ENCODE measurements at regions not wholly inside any gene's neighbourhood (a gene's known extent, or its start where the extent isn't known, plus 50 kb on each side); places are given as distances from the start of the nearest gene placed in this dataset.

- H3K9ac ChIP-seq (ENCODE audit: low read depth, low read length, poor library complexity, severe bottlenecking) = no peak overlapping the region
- H2AFZ ChIP-seq (ENCODE audit: low read length) = no peak overlapping the region
- H4K20me1 ChIP-seq (ENCODE audit: insufficient read depth, low read length, poor library complexity, severe bottlenecking) = no peaks in the 10 kb centered on the region
- H3K27me3 ChIP-seq (ENCODE audit: insufficient read depth, low read length, poor library complexity, severe bottlenecking) = no peaks in the 10 kb centered on the region
- no peaks in the 10 kb centered on the region for H3K9me2 ChIP-seq (replicated peaks; ENCODE audit: low read depth, low read length)
- H3F3A ChIP-seq (ENCODE audit: low read depth) = no peaks in the 10 kb centered on the region
- TF ChIP-seq EZH2phosphoT487 (IDR thresholded peaks at IDR 0.05; ENCODE audit: borderline replicate concordance) (no peak), CTCF (conservative IDR thresholded peaks at IDR 0.05; ENCODE audit: low read length) (no peak)
- no peak overlapping the region for H3K4me3 ChIP-seq (ENCODE audit: low read length, poor library complexity, severe bottlenecking)
- H3K79me2 ChIP-seq (ENCODE audit: insufficient read depth, low read length) = no peaks in the 10 kb centered on the region
- no peaks in the 10 kb centered on the region for H3K36me3 ChIP-seq (ENCODE audit: insufficient read depth, low read length)
- no peaks in the 10 kb centered on the region for H3K9me3 ChIP-seq (ENCODE audit: insufficient read depth, low read depth, low read length)
- no peaks in the 10 kb centered on the region for H3K4me1 ChIP-seq (ENCODE audit: insufficient read depth, low read length, poor library complexity, severe bottlenecking)
- no peak overlapping the region for H3K4me2 ChIP-seq (ENCODE audit: low read depth, low read length, poor library complexity, severe bottlenecking)
Measured at GRCh38 chr13:71087432-71087831, 779.6 kb downstream of the DACH1 start.

DNA sequence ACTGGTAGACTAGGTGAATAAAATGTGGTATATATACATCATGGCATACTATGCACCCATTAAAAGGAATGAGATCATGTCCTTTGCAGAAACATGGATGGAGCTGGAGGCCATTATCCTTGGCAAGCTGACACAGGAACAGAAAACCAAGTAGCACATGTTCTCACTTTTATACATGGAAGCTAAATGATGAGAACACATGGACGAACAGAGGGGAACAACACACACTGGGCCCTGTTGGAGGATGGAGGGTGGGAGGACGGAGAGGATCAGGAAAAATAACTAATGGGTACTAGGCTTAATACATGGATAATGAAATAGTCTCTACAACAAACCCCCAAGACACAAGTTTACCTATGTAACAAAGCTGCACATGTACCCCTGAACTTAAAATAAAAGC is 780.0 kb downstream of the DACH1 start:
- Histone ChIP-seq H3K79me2 (ENCODE audit: insufficient read depth, low read length) (no peaks in the 10 kb centered on the region), H3K9me3 (ENCODE audit: insufficient read depth, low read depth, low read length) (no peaks in the 10 kb centered on the region), H4K20me1 (ENCODE audit: insufficient read depth, low read length, poor library complexity, severe bottlenecking) (no peaks in the 10 kb centered on the region), H3K4me2 (ENCODE audit: low read depth, low read length, poor library complexity, severe bottlenecking) (no peak overlapping the region), H3K4me3 (ENCODE audit: low read length, poor library complexity, severe bottlenecking) (no peak overlapping the region), H3F3A (ENCODE audit: low read depth) (no peaks in the 10 kb centered on the region), H3K9ac (ENCODE audit: low read depth, low read length, poor library complexity, severe bottlenecking) (no peak overlapping the region), H3K36me3 (ENCODE audit: insufficient read depth, low read length) (no peaks in the 10 kb centered on the region), H3K4me1 (ENCODE audit: insufficient read depth, low read length, poor library complexity, severe bottlenecking) (no peaks in the 10 kb centered on the region), H3K9me2 (replicated peaks; ENCODE audit: low read depth, low read length) (no peaks in the 10 kb centered on the region), H3K27me3 (ENCODE audit: insufficient read depth, low read length, poor library complexity, severe bottlenecking) (no peaks in the 10 kb centered on the region), H2AFZ (ENCODE audit: low read length) (no peak overlapping the region)
- no peak for TF ChIP-seq CTCF (conservative IDR thresholded peaks at IDR 0.05; ENCODE audit: low read length)
- no peak for TF ChIP-seq EZH2phosphoT487 (IDR thresholded peaks at IDR 0.05; ENCODE audit: borderline replicate concordance)

DNA sequence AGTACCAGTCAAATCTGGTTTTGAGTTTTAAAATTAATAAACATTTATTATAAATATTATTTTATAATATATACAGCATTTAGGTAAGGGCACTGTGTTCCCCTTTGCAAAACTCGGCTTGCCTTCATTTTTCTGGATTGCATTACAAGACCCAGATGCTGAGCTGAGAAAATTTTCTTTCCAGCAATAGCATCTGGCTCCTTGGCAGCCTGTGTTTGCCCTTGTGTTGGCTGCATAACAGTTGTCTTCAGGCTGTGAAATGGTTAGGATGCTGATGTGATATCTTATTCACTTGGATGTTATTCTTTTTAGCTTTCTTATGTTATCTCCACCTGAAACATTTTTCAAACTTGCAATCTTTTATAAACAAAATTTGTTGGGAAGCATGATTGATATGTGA is 784.4 kb downstream of the DACH1 start:
- Histone ChIP-seq H3K9me3 (ENCODE audit: insufficient read depth, low read depth, low read length) (no peaks in the 10 kb centered on the region), H3K79me2 (ENCODE audit: insufficient read depth, low read length) (no peaks in the 10 kb centered on the region), H3K36me3 (ENCODE audit: insufficient read depth, low read length) (no peaks in the 10 kb centered on the region), H3K27me3 (ENCODE audit: insufficient read depth, low read length, poor library complexity, severe bottlenecking) (no peaks in the 10 kb centered on the region), H3K9ac (ENCODE audit: low read depth, low read length, poor library complexity, severe bottlenecking) (no peak overlapping the region), H3K4me1 (ENCODE audit: insufficient read depth, low read length, poor library complexity, severe bottlenecking) (no peaks in the 10 kb centered on the region), H4K20me1 (ENCODE audit: insufficient read depth, low read length, poor library complexity, severe bottlenecking) (no peaks in the 10 kb centered on the region), H2AFZ (ENCODE audit: low read length) (no peak overlapping the region), H3K4me2 (ENCODE audit: low read depth, low read length, poor library complexity, severe bottlenecking) (no peak overlapping the region), H3F3A (ENCODE audit: low read depth) (no peaks in the 10 kb centered on the region), H3K9me2 (replicated peaks; ENCODE audit: low read depth, low read length) (no peaks in the 10 kb centered on the region), H3K4me3 (ENCODE audit: low read length, poor library complexity, severe bottlenecking) (no peak overlapping the region)
- no peak for TF ChIP-seq EZH2phosphoT487 (IDR thresholded peaks at IDR 0.05; ENCODE audit: borderline replicate concordance)
- TF ChIP-seq CTCF (conservative IDR thresholded peaks at IDR 0.05; ENCODE audit: low read length) = no peak

Data from Loucy (cell line).